NCI-H1436 (cell line): ENCODE measurements at regions not wholly inside any gene's neighbourhood (a gene's known extent, or its start where the extent isn't known, plus 50 kb on each side); places are given as distances from the start of the nearest gene placed in this dataset.
A peak's percentile ranks its signal among the peaks of the same experiment; 100 is the strongest.

Source experiments
- DNase-seq: peaks from one replicate; lab custom pipeline; 2025; lab: John Stamatoyannopoulos, UW

DNA sequence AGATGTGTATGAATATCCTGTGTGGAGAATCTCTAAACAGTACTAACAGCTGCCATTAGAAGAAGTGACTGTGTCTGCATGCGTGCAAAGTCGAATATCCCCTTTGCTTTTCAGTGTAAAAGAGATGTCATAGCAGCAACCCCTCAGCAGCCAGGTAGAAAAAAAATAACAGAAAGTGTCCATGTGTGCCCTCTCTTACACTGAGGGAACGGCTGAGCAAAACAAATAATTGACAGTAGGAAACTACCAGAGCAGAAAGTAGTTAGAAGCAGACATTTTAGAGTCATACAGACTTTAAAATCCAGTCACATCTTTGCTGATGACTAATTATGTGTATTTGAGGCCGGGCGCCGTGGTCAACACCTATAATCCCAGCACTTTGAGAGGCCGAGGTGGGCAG is 370.8 kb downstream of the GPM6A start:
- DNase-seq = no peak

DNA sequence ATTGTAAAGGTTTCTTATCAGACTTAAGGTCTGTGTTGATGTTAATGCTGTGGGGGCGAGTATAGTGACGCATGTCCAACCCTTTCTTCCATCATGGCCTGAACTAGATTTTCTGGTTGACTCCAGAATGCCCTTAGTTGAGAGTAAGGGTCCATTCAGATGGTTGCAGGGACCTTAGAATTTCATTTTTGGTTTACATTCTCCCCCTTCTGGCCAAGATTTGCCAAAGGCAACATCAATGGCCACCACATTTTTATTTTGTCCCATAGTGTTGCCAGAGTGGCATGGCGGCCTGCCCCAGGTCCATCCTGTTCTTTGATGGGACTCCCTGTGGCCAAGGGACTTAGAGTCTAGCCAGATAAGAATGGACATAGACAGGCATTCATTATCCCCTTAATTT is 368.5 kb downstream of the GPM6A start:
- no peak for DNase-seq

DNA sequence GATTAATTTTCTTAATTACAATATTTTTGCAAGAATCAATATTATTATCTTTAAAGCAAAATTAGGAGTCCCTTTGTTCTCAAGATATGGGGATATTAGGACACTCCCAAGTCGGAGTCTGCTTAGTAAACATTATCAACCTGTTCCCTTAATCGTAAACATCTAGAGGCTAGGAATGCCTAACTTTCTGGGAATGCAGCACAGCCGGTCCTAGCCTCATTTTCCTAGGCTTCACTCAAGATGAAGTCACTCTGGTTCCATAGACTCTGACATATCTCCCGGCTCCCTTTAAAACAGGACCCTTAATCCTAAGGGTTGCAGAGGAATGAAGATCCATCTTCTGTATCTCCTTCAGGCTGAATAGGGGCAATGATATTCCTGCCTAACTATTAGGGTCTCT is 367.6 kb downstream of the GPM6A start:
- DNase-seq = no peak

DNA sequence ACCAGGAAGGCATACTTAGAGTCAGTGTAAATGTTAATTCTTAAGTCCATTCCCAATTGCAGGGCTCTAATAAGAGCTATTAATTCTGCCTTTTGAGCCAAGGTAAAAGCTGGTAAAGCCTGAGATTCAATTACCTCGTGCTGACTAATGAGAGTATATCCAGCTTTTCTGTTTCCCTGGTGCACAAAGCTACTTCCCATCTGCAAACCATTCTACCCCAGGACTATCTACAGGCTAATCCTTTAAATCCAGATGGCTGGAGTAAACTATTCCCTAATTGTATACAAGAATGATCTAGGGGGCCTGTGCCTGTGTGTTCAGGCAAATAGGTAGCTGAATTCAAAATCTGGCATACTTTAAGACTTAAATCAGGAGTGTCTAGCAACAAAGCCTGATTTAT is 365.0 kb downstream of the GPM6A start:
- no peak for DNase-seq

DNA sequence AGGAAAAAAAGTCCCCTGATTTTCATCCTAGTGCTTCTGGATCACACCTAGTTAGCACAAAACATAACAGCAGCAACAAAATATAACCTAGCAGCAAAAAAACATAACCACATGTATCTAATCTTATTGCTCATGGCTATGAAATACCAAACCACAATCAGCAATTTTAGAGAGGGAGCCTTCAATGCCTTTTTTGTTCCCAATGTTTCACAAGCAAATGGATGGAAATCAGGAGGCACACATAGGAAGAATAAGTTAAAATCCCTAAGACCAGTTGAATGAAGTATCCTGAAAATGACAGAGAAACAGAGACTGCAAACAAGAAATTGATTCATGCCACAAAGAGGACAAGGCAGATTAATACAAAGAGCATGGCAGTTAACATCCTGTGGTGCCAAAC is 361.6 kb downstream of the GPM6A start:
- DNase-seq = no peak

DNA sequence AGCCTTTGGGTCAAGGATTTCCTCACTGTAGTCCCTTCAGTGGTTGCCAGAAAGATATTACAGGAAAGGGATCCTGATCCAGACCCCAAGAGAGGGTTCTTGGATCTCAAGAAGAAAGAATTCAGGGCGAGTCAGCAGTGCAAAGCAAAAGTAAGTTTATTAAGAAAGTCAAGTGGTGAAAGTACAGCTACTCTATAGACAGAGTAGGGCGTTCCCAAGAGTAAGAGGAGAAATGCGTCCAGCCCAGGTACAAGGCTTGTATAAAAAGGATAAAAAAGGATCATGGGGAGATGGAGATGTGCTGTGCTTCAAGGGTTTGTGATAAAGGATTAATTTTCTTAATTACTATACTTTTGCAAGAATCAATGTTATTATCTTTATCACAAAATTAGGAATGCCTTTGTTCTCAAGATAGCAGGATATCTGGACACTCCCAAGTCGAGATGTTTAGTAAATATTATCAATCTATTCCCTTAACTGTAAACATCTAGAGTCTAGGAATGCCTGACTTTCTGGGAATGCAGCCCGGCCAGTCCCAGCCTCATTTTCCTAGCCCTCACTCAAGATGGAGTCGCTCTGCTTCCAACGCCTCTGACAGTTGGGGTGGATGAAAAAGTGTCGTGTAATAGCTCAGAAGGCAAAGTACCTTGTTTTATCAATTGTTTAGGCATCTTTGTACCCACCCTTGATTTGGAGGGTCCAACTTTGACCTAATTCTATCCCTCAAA is 360.7 kb downstream of the GPM6A start:
- DNase-seq = no peak

DNA sequence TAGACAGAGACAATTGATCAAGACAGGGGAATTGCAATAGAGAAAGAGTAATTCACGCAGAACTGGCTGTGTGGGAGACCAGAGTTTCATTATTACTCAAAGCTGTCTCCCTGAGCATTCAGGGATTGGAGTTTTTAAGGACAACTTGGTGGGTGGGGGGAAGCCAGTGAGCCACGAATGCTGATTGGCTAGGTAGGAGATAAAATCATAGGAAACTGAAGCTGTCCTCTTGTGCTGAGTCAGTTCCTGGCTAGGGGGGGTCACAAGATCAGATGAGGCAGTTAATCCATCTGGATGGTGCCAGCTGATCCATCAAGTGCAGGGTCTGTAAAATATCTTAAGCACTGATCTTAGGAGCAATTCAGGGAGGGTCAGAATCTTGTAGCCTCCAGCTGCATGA is 358.6 kb downstream of the GPM6A start:
- no peak for DNase-seq

DNA sequence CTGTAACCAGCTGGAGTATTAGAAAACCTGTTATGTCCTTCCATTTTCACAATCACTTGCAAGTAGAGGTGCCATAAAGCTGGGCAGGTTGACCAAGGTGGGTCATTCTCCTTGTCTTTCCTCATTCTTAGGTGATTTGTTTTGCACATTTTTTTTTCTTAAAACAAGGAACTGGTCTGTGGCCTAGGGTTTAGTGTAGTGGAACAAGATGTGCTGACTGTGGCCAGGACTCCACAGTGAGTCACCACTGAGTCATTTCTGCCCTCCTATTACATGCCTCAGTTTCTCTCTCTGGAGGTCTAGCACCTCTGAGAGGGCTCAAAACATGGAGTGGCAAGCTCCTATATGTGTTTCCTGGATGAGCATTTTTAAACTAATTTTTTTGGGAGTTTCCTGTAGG is 355.9 kb downstream of the GPM6A start:
- DNase-seq = no peak

DNA sequence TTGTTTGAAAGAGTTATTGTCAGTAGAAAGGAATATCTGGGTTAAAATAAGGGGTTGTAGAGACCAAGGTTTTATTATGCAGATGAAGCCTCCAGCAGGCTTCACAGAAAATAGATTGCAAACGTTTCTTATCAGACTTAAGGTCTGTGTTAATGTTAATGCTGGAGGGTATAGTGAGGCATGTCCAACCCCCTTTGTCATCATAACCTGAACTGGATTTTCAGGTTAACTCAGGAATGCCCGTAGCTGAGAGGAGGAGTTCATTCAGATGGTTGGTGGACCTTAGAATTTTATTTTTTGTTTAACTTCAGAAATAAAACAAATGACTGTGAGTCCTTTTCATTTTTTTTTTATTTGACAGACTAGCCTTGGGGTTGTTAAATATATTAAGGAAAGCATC is 354.1 kb downstream of the GPM6A start:
- DNase-seq = no peak

DNA sequence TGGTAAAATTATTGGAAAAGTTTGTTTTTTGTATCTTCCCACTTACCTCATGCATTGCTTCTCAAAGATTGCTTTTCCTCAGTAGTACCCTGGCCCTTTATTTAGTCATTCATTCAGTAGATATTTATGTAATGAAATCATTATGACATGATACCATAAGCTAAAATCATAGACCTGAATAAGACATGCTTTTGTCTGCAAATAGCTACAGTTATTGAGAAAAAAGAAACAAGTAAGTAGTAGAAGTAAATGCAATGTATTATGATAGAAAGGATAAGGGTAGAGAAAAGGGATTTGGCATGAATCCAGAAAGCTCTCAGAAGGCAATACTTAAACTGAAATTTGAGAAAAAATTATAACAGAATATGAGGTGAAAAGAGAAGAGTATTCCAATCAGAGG is 352.5 kb downstream of the GPM6A start:
- no peak for DNase-seq

DNA sequence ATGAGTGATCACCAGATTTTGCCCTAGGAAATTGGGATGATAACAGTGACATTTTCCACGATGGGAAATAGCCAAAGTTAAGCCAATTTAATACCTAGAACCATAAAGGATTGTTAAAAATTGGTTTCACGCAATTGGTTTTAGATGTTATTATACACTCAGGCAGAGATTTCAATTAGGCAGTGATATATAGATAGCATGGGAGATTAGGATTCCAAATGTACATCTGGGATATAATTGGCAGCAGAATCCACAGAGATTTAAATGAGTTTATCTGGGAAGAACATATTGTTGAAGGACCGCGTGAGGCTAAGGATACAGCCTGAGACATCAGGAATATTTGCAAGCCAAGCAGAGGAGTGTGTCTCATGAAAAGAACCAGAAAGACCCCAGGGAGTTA is 351.6 kb downstream of the GPM6A start:
- DNase-seq = no peak

DNA sequence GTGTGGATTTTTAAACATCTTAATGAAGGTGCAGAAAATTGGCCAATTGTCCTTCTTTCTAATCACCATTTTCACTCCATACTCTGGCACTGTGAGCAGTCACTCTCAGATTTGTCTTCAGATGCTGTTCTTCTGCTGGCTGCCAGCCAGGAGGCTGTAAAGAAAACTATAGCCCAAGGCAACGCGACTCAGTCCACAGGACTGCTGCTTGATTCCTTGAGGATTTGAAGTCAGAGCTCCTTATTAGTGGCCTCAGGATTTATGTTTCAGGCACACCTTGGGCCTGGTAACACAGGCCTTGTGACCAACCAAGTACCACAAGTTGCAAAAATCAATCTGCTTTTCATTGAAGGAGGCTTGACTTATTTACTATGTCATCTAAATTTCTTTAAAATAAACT is 342.6 kb downstream of the GPM6A start:
- no peak for DNase-seq

DNA sequence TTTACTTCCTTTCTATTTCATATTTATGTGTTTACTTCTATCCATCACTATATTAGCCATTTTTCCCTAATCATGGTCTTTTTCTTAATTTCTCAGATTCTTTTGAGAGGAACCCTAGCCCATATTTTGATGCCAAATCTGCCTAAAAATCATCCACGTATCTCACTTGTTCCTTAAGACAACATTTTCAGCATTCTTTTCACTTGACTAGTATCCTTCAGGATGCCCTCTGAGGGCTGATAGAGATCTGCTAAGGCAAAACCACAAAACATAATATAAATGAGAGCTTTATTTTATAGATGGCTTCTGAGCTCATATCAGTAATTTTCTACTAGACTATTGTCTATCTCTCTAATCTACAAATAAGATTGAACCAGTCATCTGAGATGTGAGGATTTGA is 341.9 kb downstream of the GPM6A start:
- DNase-seq = no peak

DNA sequence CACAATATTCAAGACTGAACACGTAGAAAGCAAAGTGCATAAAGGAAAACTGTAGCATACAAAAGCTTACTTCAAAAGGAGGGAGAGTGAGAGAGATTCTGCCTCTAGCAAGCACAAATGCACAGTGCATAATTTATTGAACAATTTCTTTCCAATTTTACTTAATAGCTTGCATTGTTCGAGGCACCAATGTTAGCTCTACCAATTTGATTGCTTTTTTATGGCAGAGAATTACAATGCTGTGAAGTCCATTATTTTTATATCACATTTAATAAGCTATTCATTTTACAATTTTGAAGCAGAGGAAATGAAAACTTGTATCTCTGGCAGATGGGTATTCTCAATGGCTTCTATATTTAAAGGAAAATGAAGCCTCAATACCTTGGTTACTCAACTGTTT is 331.7 kb downstream of the GPM6A start:
- no peak for DNase-seq

DNA sequence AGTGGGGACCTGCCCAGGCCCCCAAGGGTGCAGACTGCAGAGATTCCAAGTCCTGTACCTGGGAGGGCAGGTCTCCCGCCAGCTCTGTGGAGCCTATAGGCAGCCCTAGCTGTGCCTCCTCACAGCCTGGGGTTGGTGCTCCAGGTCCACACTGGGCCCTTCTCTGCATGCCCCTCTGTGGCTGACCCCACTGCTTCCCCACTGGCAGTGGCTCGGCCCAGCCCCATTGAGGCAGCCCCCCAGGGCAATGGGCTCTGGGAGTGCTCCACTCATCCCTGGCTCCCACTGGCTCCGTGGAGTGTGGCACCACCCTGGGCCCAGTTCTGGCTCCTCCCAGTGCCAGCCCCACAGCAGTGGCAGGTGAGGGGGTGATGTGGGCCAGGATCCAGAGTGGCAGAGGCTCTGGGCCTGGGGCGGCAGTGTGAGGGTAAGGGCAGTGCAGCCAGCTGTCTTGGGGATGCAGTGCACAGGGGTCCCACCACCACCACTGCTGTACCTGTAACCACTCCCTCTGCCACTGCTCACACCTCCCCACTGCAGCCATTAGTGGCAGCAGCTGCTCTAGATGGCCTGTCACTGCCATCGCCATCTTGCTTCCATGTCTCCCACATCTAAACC is 312.2 kb downstream of the GPM6A start:
- no peak for DNase-seq

DNA sequence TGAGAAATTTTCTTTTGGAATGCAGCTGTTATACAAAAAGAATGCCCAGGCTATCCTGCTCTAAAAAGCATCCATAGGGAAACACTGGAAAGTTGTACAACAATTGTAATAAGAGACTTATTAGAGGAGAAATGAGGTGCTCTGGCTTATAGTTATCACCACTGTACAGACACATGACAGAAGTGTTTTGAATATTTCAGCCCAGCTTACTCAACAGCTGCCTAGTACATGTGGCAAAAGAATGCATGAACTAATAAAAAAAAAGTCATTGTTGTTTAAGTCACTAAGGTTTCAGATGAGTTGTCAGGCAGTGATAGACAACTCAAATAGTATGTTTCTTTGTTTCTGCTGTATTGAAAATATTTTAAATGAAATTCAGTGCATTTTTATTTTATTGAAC is 307.7 kb downstream of the GPM6A start:
- DNase-seq = no peak

DNA sequence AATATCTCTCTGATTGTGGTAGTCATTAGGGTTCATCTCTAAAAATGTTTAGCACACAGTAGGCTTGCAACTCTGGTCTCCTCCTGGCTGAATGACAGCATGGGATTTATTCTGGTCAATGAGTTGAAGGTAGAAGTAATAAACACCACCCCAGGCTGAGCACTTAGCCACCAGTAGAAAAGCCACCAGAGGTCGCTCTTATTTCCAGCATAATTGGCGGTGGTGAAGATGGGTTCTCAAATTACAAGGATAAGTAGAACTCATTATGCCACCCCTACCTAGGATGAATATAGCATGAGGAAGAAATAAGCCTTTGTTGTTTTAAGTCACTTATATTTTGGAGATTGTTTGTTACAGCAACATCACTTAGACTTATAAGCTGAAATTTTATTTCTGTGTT is 302.7 kb downstream of the GPM6A start:
- no peak for DNase-seq

DNA sequence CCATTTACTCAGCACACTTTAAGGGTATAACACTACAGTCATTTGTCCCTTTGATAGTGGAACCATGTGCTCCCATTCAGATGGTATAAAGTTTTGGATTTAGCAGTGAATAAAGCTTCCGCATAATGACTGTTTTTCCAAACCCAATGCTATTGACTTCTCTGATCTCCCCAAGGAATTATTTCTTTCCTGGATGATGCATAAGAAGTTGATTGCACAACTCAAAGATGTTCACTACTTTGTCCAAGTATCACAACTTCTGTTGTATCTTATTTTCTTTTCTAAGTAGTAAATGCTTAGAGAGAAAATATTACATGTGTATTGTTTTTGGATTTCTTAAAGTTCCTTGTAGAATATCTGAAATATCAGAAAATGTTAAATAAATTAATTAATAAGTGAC is 300.2 kb downstream of the GPM6A start:
- DNase-seq = no peak

DNA sequence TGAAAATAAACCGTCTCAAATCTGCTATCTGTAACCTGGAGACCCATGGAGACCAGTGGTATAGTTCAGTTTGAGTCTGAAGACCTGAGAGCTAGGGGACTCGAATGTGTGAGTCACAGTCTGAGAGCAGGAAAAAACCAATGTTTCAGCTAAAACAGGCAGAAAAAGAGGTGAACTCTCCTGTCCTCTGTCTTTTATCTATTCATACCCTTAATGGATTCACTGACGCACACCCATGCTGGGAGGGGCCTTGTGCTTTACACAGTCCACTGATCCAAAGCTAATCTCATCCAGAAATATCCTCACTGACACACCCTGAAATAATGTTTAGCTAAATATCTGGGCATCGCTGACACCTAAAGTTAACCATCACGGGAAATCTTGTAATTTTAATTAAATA is 297.9 kb downstream of the GPM6A start:
- no peak for DNase-seq

DNA sequence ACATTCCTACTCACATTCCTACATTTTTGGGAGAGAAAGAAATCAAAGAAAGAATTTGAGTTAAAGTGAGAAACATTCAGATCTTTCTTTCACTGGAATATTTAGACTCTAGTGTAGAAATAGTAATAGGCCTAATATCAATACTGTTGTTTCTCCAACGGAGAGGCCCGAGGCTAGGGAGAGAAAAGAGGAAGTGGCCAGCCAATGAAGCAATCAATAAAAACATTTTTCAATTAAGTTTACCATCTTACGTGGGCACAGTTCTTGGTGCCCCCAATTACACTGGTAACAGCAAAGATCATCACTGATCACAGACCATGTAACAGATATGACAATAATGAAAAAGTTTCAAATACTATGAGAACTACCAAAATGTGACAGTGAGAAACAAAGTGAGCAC is 281.4 kb downstream of the GPM6A start:
- no peak for DNase-seq

DNA sequence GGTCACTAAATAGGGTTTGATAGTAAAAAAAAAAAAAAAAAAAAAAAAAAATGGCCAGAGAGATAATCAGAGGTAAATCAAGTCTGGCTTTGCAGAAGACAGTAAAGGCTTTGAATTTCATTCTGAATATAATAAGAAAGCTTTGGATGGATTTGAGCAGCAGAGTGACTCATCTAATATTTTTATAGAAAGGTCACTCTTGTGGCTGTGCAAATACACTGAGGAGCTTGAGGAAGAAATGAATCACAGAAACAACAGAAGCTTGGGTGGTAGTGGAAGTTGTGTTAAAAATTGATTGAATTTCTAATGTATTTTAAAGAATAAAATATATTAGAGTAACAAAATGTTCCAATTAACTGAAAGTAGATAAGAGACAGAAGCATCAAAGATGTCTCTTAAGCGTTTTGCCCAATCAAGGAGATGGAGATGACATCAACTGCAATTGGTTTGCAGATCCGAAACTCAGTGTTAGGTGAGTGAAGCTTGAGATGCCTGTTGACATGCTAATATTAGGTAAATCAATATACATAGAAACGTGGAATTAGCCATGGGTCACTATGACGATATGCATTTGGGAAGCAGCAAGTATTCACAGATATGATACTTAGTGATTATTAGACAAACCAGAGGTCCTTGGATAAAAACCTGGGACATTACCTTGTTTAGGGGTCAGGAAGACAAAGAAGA is 280.5 kb downstream of the GPM6A start:
- no peak for DNase-seq

DNA sequence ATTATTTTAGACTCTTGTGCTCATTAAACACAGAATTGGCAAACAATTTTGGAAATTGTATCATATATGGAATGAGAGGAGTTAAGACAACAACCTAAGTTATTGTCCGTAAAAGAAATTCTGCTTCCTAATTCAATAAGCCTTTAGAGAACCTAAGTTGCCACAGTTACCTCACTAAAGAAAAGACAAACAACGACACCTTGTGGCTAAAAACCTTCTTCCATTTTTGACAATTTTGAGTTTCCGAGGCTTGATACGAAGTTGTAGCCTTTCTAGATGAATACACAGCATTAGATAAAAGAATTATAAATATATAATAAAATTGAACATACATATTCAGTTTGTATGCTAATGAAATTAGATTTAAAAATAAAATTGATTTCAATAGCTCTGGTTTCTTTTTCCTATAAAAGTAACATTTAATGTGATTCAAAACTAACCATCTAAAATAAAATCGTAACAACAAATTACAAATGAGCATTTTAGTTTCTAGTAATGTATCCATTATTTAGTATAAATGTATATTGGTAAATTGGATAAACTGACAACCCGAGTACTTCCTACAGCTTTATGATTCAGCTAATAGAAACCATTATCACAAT is 275.1 kb downstream of the GPM6A start:
- DNase-seq = peak; percentile 22

DNA sequence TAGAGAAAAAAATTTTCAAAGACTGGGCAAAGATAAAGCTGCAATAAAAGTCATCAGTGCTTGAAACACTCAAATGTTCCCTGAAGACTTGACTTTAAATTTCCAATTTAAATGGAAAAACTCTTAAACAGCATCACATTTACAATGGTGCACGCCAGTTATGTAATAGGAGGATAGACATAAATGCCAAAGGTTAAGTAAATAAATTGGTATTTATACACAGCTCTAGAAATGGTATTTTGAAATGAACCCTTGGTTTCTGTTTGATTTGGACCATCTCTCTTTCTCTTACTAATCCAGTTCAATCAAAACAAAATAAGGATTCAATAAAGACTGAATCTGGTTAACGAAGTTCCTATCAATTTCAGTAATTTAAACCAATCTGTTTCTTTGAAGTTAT is 272.6 kb downstream of the GPM6A start:
- DNase-seq = no peak
